ENCODE measurements at regions not wholly inside any gene's neighbourhood (a gene's known extent, or its start where the extent isn't known, plus 50 kb on each side); places are given as distances from the start of the nearest gene placed in this dataset.

- no peaks in the 10 kb centered on the region for H3K9me3 ChIP-seq (replicated peaks in 1 of 3)
- H3K4me3 ChIP-seq = no peak overlapping the region
- H3K36me3 ChIP-seq (replicated peaks in 1 of 2) = no peaks in the 10 kb centered on the region
- no peak overlapping the region for H3K27ac ChIP-seq
- no peaks in the 10 kb centered on the region for H3K4me1 ChIP-seq (replicated peaks in 1 of 2)
- intact Hi-C loops (cut with DNase I) = no loop called here
- TF ChIP-seq CTCF (IDR thresholded peaks at IDR 0.05) = no peak
- H3K27me3 ChIP-seq = no peaks in the 10 kb centered on the region
- DNase-seq = no peak
Measured at GRCh38 chr5:108516785-108517184, 134.9 kb upstream of the FBXL17 start.

DNA sequence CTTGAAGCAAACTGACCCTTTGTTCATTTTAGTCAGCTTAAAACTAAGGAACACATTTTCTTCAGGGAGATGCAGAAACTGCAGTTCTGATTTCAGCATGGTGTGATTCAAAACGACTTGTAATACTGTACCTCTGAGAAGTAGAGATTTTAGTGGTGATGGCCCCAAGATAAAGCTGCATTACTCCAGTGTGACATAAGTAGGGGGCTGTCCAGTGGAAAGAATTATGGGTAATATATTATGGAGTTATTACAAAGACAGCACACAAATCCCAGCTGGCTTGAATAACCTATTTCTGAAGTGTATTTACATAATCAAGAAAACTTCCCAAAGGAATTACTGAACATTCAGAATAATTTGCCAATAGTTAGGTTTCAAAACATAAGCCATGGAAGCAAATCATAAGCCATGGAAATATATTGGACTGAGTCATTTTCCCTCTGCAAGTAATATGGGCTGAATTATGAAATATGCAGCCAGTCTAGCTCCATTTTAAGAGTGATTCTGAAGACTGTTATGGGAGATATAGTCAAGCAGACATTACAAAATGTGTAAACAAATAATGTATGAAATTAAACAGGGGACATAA is 133.7 kb upstream of the FBXL17 start:
- DNase-seq = no peak
- no peaks in the 10 kb centered on the region for H3K9me3 ChIP-seq (replicated peaks in 1 of 3)
- no peak overlapping the region for H3K27ac ChIP-seq
- no peak overlapping the region for H3K4me3 ChIP-seq
- intact Hi-C loops (cut with DNase I) = no loop called here
- TF ChIP-seq CTCF (IDR thresholded peaks at IDR 0.05) (no peak), POLR2A (IDR thresholded peaks at IDR 0.05) (no peak)
- no peaks in the 10 kb centered on the region for H3K36me3 ChIP-seq (replicated peaks in 1 of 2)
- H3K27me3 ChIP-seq = no peaks in the 10 kb centered on the region
- 24 to 53% (median 43%) methylated on average over 1 of the region's 1 CpG for WGBS, 4 donors
- H3K4me1 ChIP-seq (replicated peaks in 1 of 2) = no peaks in the 10 kb centered on the region

- intact Hi-C loops (cut with DNase I) = no loop called here
- no peak for DNase-seq
- TF ChIP-seq POLR2A (IDR thresholded peaks at IDR 0.05) = no peak
- TF ChIP-seq CTCF (IDR thresholded peaks at IDR 0.05) = no peak
- Histone ChIP-seq H3K27me3 (no peaks in the 10 kb centered on the region), H3K4me3 (no peak overlapping the region), H3K36me3 (replicated peaks in 1 of 2) (no peaks in the 10 kb centered on the region), H3K9me3 (replicated peaks in 1 of 3) (no peaks in the 10 kb centered on the region), H3K4me1 (replicated peaks in 1 of 2) (no peaks in the 10 kb centered on the region), H3K27ac (no peak overlapping the region)
- WGBS, 4 donors = 75 to 81% (median 80%) methylated on average over 3 of the region's 3 CpGs
Measured at GRCh38 chr5:108508979-108509378, 127.1 kb upstream of the FBXL17 start.

GRCh38 chr5:108507631-108508030 is 125.7 kb upstream of the FBXL17 start:
- Histone ChIP-seq H3K4me3 (no peak overlapping the region), H3K4me1 (replicated peaks in 1 of 2) (no peaks in the 10 kb centered on the region), H3K9me3 (replicated peaks in 1 of 3) (no peaks in the 10 kb centered on the region), H3K36me3 (replicated peaks in 1 of 2) (no peaks in the 10 kb centered on the region), H3K27me3 (no peaks in the 10 kb centered on the region), H3K27ac (no peak overlapping the region)
- 81 to 94% (median 94%) methylated on average over 2 of the region's 2 CpGs for WGBS, 4 donors
- intact Hi-C loops (cut with DNase I) = no loop called here
- DNase-seq = no peak
- TF ChIP-seq CTCF (IDR thresholded peaks at IDR 0.05) (no peak), POLR2A (IDR thresholded peaks at IDR 0.05) (no peak)
